Mesothelial cell of epicardium (in vitro differentiated cells): ENCODE measurements at regions not wholly inside any gene's neighbourhood (a gene's known extent, or its start where the extent isn't known, plus 50 kb on each side); places are given as distances from the start of the nearest gene placed in this dataset.

Experiments used
- DNase-seq, 2 experiments: peaks; one replicate each; pipeline ENCODE4 v3.0.0; 2021; ENCODE audit warnings: low spot score in 2 of 2; ENCODE audit not compliant: unreplicated experiment in 2 of 2
- H3K27ac Mint-ChIP-seq: 2 replicates; pipeline ENCODE4 v1.8.0; 2021; ENCODE audit warnings: mixed read lengths
- H3K27me3 Mint-ChIP-seq: 2 replicates; pipeline ENCODE4 v1.8.0; 2021; ENCODE audit warnings: low read depth, mixed read lengths
- H3K36me3 Mint-ChIP-seq: 2 replicates; pipeline ENCODE4 v1.8.0; 2021; ENCODE audit warnings: mixed read lengths
- H3K4me1 Mint-ChIP-seq: 2 replicates; pipeline ENCODE4 v1.8.0; 2021; ENCODE audit warnings: mixed read lengths
- H3K4me3 Mint-ChIP-seq: 2 replicates; pipeline ENCODE4 v1.8.0; 2021; ENCODE audit warnings: mild to moderate bottlenecking, moderate library complexity, mixed read lengths
- H3K9me3 Mint-ChIP-seq: 2 replicates; pipeline ENCODE4 v1.8.0; 2021; ENCODE audit warnings: mixed read lengths
- TF ChIP-seq, protein P1 (sequence below): fragments of 200-600 bp; sonication (generic); IDR thresholded peaks from one replicate; pipeline ENCODE4 v1.5.0; 2021; ENCODE audit warnings: antibody characterized with exemption; ENCODE audit not compliant: unreplicated experiment

DNA sequence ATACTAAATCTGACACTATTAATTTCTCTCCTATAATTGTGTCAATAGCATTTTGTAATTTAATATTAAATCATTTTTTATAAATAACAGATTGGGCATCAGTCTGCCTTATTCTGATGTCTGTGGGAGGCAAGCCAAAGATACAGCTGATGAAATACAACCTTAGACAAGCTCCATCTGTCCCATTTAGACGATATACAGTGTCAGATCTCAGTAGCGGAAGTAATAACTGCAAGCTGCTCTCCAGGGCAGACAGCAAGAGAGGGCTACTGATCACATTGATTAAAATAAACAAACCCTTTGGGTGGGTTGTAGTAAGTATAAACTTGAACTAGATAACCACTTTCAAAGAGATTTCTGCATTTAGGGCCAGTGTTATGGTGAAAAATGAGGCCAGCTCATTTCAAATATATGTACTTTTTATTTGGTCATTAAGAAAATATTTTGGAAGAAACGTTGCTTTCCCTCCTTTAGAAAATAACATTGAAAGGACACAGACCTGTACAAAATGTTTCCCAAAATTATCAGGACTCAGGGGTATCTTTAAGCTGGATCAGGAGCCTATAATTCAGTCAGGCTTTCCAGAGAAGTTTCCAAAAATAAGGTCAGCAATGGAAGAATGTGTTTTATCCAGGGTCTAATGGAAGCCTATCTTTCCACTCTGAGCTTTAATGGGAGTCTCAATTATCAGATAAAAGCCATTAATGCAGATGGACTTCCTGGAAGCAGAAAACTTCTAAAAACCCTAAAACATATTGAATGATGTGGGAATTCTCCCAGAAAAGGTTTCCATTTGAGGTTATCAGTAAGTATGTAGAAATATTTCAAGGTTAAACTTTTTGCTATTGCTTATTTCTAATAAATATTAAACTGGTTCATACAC, 1028.8 kb upstream of the IGFBP7 start:
- Mint-ChIP-seq H3K36me3 (no peaks in the 10 kb centered on the region), H3K4me1 (peaks cover 33% of the 10 kb centered on the region), H3K9me3 (no peaks in the 10 kb centered on the region), H3K4me3 (no peak overlapping the region), H3K27ac (peak overlapping the region; percentile 56), H3K27me3 (no peaks in the 10 kb centered on the region)
- TF ChIP-seq, protein P1, sequence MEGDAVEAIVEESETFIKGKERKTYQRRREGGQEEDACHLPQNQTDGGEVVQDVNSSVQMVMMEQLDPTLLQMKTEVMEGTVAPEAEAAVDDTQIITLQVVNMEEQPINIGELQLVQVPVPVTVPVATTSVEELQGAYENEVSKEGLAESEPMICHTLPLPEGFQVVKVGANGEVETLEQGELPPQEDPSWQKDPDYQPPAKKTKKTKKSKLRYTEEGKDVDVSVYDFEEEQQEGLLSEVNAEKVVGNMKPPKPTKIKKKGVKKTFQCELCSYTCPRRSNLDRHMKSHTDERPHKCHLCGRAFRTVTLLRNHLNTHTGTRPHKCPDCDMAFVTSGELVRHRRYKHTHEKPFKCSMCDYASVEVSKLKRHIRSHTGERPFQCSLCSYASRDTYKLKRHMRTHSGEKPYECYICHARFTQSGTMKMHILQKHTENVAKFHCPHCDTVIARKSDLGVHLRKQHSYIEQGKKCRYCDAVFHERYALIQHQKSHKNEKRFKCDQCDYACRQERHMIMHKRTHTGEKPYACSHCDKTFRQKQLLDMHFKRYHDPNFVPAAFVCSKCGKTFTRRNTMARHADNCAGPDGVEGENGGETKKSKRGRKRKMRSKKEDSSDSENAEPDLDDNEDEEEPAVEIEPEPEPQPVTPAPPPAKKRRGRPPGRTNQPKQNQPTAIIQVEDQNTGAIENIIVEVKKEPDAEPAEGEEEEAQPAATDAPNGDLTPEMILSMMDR: no peak
- DNase-seq: no peak

DNA sequence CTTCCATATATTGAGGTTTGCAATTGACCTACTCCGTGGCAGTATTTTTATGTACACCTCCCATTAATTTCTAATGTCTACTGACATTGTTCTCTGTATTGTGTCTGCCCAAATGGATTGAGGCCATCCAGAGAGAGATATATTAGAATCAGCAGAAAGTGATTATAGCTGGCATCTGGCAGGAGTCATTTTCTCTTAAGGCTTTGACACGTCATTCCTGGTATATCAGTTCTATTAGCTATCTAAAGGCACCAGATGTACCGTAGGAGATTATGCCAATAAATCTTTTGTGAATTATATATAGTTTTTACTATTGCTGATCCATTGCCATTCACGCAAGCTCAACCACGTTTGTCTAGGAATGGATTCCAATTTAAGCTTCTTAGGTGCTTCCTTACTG, 1026.4 kb upstream of the IGFBP7 start:
- no peak for DNase-seq
- Mint-ChIP-seq H3K4me3 (no peak overlapping the region), H3K27me3 (no peaks in the 10 kb centered on the region), H3K9me3 (no peaks in the 10 kb centered on the region), H3K36me3 (no peaks in the 10 kb centered on the region), H3K27ac (no peak overlapping the region), H3K4me1 (peaks cover 33% of the 10 kb centered on the region)
- TF ChIP-seq, protein P1: no peak

DNA sequence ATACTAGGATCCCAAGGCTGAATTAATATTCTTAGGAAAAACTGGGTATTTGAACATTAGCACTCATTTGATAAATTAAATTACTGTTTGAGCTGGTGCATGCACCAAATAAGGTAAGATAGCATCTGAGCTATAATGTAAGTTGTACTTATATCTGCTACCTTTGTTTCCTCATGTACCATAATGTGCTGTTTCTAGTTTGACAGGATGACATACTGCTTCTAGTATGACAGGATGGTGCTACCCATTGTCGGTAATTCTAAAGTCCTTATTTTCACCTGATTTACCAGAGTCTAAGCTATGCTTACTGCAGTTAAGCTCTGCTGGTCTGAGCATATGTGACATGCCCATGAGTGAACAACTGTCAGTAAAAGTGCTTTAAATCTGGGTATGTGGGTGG, 1017.5 kb upstream of the IGFBP7 start:
- Mint-ChIP-seq H3K9me3 (peaks cover 5% of the 10 kb centered on the region), H3K4me3 (no peak overlapping the region), H3K4me1 (peaks cover 7% of the 10 kb centered on the region), H3K36me3 (peaks cover 3% of the 10 kb centered on the region), H3K27me3 (no peaks in the 10 kb centered on the region), H3K27ac (no peak overlapping the region)
- no peak for DNase-seq
- TF ChIP-seq, protein P1: no peak

DNA sequence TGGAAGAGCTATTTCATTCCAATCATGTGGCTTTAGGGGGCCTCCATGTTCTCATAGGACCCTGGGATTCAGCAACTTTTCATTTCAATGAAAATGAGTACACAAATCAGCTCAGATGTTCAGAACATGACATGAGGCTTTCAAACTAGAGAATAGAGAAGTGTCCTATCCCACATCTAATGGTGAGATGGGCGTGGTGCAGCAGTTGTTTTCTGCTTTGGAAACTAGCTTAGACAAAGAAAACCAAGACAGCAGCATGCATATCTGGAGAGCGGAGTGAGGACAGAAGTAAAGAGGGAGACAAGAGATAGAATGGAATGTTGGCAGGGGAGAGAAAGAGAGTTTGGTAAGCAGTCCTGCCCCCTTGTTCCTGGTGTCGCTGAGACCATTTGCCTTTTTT, 1009.1 kb upstream of the IGFBP7 start:
- no peak overlapping the region for H3K27ac Mint-ChIP-seq
- peaks cover 9% of the 10 kb centered on the region for H3K4me1 Mint-ChIP-seq
- H3K4me3 Mint-ChIP-seq: no peak overlapping the region

DNA sequence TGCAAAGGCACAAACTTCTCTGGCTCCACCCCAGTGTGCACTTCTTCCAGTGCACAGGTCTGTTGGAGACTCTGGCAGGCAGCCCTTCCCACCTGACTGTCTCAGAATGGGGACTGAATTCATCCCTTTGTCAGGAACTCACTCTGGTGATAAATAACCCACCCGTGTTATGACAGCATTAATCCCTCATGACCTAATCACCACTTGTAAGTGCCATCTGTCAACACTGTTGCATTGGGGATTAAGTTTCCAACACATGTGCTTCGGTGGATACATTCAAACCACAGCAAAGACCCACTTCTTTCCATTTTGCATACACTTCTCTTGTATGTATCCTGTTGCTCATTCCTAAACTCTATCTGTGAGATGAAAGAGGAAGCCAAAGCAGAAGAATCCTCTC, 1002.9 kb upstream of the IGFBP7 start:
- peaks cover 6% of the 10 kb centered on the region for H3K9me3 Mint-ChIP-seq
- DNase-seq: no peak
- H3K4me3 Mint-ChIP-seq: no peak overlapping the region
- peaks cover 11% of the 10 kb centered on the region for H3K4me1 Mint-ChIP-seq
- H3K27me3 Mint-ChIP-seq: no peaks in the 10 kb centered on the region
- TF ChIP-seq, protein P1: no peak
- H3K27ac Mint-ChIP-seq: no peak overlapping the region
- H3K36me3 Mint-ChIP-seq: no peaks in the 10 kb centered on the region

More for the DNA sequence above, 1009.1 kb upstream of the IGFBP7 start:
- DNase-seq: no peak
- TF ChIP-seq, protein P1: no peak
- peaks cover 3% of the 10 kb centered on the region for H3K36me3 Mint-ChIP-seq
- H3K27me3 Mint-ChIP-seq: no peaks in the 10 kb centered on the region
- H3K9me3 Mint-ChIP-seq: peaks cover 5% of the 10 kb centered on the region
